ENCODE measurements at regions not wholly inside any gene's neighbourhood (a gene's known extent, or its start where the extent isn't known, plus 50 kb on each side); places are given as distances from the start of the nearest gene placed in this dataset.

GRCh38 chr10:7014721-7015120 is 396.1 kb downstream of the SFMBT2 start:
- no peaks in the 10 kb centered on the region for H4K20me1 ChIP-seq (ENCODE audit: insufficient read depth)
- H3K9me2 ChIP-seq (ENCODE audit: insufficient read depth) = no peaks in the 10 kb centered on the region
- H3K36me3 ChIP-seq (ENCODE audit: control insufficient read depth in 1 of 2, insufficient read depth in 2 of 2, low read length in 2 of 2) = no peaks in the 10 kb centered on the region
- H3K4me3 ChIP-seq (replicated peaks in 1 of 2; ENCODE audit: low read depth in 1 of 2, low read length in 2 of 2) = no peak overlapping the region
- intact Hi-C loops (cut with micrococcal nuclease) = no loop called here
- H3K4me2 ChIP-seq (ENCODE audit: low read length) = no peak overlapping the region
- no peak overlapping the region for H3K27ac ChIP-seq (ENCODE audit: low read depth, low read length)
- DNase-seq (ENCODE audit: low read depth, low spot score) = no peak
- CTCF ChIA-PET = no interaction called here
- no peak overlapping the region for H3K9ac ChIP-seq (ENCODE audit: low read length)
- RAD21 ChIA-PET (ENCODE audit: low non-redundant PET in 1 of 2, low total read pairs in 2 of 2, uncharacterized antibody in 2 of 2, unreplicated experiment in 2 of 2) = no interaction called here
- no peak for ATAC-seq
- no TSS peak for BruUV-seq (replicated peaks)
- no peaks in the 10 kb centered on the region for H3K4me1 ChIP-seq (ENCODE audit: control insufficient read depth in 1 of 2, insufficient read depth in 2 of 2, low read length in 2 of 2)
- no peaks in the 10 kb centered on the region for H3K9me3 ChIP-seq (ENCODE audit: control insufficient read depth in 1 of 2, insufficient read depth in 1 of 2, low read depth in 1 of 2, low read length in 2 of 2)
- POLR2A ChIA-PET = no interaction called here
- TF ChIP-seq CEBPB (IDR thresholded peaks at IDR 0.05; ENCODE audit: low read depth) (no peak), POLR2A (IDR thresholded peaks at IDR 0.05; ENCODE audit: borderline replicate concordance, extremely low read depth, insufficient read depth, insufficient read length) (no peak), CBX3 (IDR thresholded peaks at IDR 0.05; ENCODE audit: low read depth) (no peak), CTCF (IDR thresholded peaks at IDR 0.05 in 2 of 3, conservative IDR thresholded peaks at IDR 0.05 in 1 of 3; ENCODE audit: borderline replicate concordance in 1 of 3, insufficient read depth in 1 of 3, low read depth in 2 of 3, low read length in 2 of 3) (no peak), EZH2phosphoT487 (IDR thresholded peaks at IDR 0.05; ENCODE audit: borderline replicate concordance) (no peak), ATF3 (IDR thresholded peaks at IDR 0.05) (no peak)
- H2AFZ ChIP-seq (ENCODE audit: low read depth, low read length, poor library complexity, severe bottlenecking) = no peak overlapping the region
- H3K79me2 ChIP-seq (ENCODE audit: insufficient read depth, low read length) = no peaks in the 10 kb centered on the region
- peaks cover 4% of the 10 kb centered on the region; the same call in 1 of the 2 replicates for H3K27me3 ChIP-seq (ENCODE audit: insufficient read depth, low read length)

DNA sequence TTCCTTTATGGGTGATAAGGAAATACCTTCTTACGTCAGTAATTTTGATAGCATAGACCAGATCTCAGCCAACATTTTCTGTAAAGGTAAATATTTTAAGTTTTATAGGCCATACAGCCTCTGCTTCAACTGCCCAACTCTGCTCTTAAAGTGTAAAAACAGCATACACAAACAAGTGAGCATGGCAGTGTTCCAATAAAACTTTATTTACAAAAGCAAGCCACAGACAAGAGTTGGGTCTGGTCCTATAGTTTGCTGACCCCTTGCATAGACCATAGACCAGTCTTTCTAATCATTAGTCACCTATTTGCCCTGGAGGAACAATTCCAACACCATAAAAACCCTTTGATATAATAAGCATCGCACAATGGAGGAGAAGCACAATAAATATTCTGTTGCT is 398.8 kb downstream of the SFMBT2 start:
- H3K79me2 ChIP-seq (ENCODE audit: insufficient read depth, low read length) = no peaks in the 10 kb centered on the region
- ChIA-PET CTCF (no interaction called here), RAD21 (ENCODE audit: low non-redundant PET in 1 of 2, low total read pairs in 2 of 2, uncharacterized antibody in 2 of 2, unreplicated experiment in 2 of 2) (no interaction called here), POLR2A (no interaction called here)
- no TSS peak for BruUV-seq (replicated peaks)
- no peaks in the 10 kb centered on the region for H3K9me2 ChIP-seq (ENCODE audit: insufficient read depth)
- H3K36me3 ChIP-seq (ENCODE audit: control insufficient read depth in 1 of 2, insufficient read depth in 2 of 2, low read length in 2 of 2) = no peaks in the 10 kb centered on the region
- H3K9ac ChIP-seq (ENCODE audit: low read length) = no peak overlapping the region
- ATAC-seq = no peak
- TF ChIP-seq FOSL1 (IDR thresholded peaks at IDR 0.05; ENCODE audit: low read depth) = no peak
- TF ChIP-seq EGR1 (IDR thresholded peaks at IDR 0.05; ENCODE audit: low read depth) = no peak
- no peak for TF ChIP-seq TCF7L2 (IDR thresholded peaks at IDR 0.05; ENCODE audit: borderline replicate concordance, extremely low read depth, insufficient read depth, insufficient read length)
- no peak for TF ChIP-seq RAD21 (IDR thresholded peaks at IDR 0.05; ENCODE audit: low read depth)
- TF ChIP-seq ZBTB33 (IDR thresholded peaks at IDR 0.05; ENCODE audit: extremely low read depth, insufficient replicate concordance, low read length) = no peak
- H4K20me1 ChIP-seq (ENCODE audit: insufficient read depth) = no peaks in the 10 kb centered on the region
- intact Hi-C loops (cut with micrococcal nuclease) = no loop called here
- H3K27ac ChIP-seq (ENCODE audit: low read depth, low read length) = no peak overlapping the region
- no peak for DNase-seq (ENCODE audit: low read depth, low spot score)
- no peaks in the 10 kb centered on the region for H3K4me1 ChIP-seq (ENCODE audit: control insufficient read depth in 1 of 2, insufficient read depth in 2 of 2, low read length in 2 of 2)
- no peak overlapping the region for H3K4me2 ChIP-seq (ENCODE audit: low read length)
- H3K27me3 ChIP-seq (ENCODE audit: insufficient read depth, low read length) = peaks cover 4% of the 10 kb centered on the region
- no peaks in the 10 kb centered on the region for H3K9me3 ChIP-seq (ENCODE audit: control insufficient read depth in 1 of 2, insufficient read depth in 1 of 2, low read depth in 1 of 2, low read length in 2 of 2)
- no peak overlapping the region for H2AFZ ChIP-seq (ENCODE audit: low read depth, low read length, poor library complexity, severe bottlenecking)
- no peak overlapping the region for H3K4me3 ChIP-seq (replicated peaks in 1 of 2; ENCODE audit: low read depth in 1 of 2, low read length in 2 of 2)

Measured in HCT116 (cell line).